DMS114 treated with DMSO at 0.1 percent for 48 hours (cell line): ENCODE measurements at regions not wholly inside any gene's neighbourhood (a gene's known extent, or its start where the extent isn't known, plus 50 kb on each side); places are given as distances from the start of the nearest gene placed in this dataset.

Source experiments
- DNase-seq: peaks from one replicate; lab custom pipeline; 2025; ENCODE audit not compliant: unreplicated experiment; lab: John Stamatoyannopoulos, UW

- no peak for DNase-seq
These were observed 61.7 kb upstream of the PSD2 start for GRCh38 chr5:139733698-139734538.

- no peak for DNase-seq
These were observed 61.1 kb upstream of the PSD2 start for GRCh38 chr5:139734539-139734916.

GRCh38 chr5:139738193-139739149 is 57.1 kb upstream of the PSD2 start:
- no peak for DNase-seq

- DNase-seq: no peak
These were observed 56.2 kb upstream of the PSD2 start for GRCh38 chr5:139739150-139739974.

GRCh38 chr5:139740138-139740991 is 55.2 kb upstream of the PSD2 start:
- no peak for DNase-seq

GRCh38 chr5:139740992-139741672 is 54.5 kb upstream of the PSD2 start:
- DNase-seq: no peak

GRCh38 chr5:139741823-139742172 is 53.8 kb upstream of the PSD2 start:
- no peak for DNase-seq

- DNase-seq: no peak
These were observed 53.3 kb upstream of the PSD2 start for GRCh38 chr5:139742173-139742903.

GRCh38 chr5:139743001-139743771 is 52.4 kb upstream of the PSD2 start:
- no peak for DNase-seq

GRCh38 chr5:139743804-139744203 is 51.8 kb upstream of the PSD2 start:
- no peak for DNase-seq

GRCh38 chr5:139744471-139745131 is 51.0 kb upstream of the PSD2 start:
- DNase-seq: no peak

GRCh38 chr5:139745132-139745799 is 50.3 kb upstream of the PSD2 start:
- no peak for DNase-seq

- DNase-seq: peak; percentile 62
These were observed 49.6 kb upstream of the PSD2 start for GRCh38 chr5:139745800-139746690.
